ENCODE measurements at regions not wholly inside any gene's neighbourhood (a gene's known extent, or its start where the extent isn't known, plus 50 kb on each side); places are given as distances from the start of the nearest gene placed in this dataset.
"Not testable (repeated sequence)": the region's sequence is repeated elsewhere in the genome, so short reads cannot be mapped to it uniquely, and the experiment has no call there.

DNA sequence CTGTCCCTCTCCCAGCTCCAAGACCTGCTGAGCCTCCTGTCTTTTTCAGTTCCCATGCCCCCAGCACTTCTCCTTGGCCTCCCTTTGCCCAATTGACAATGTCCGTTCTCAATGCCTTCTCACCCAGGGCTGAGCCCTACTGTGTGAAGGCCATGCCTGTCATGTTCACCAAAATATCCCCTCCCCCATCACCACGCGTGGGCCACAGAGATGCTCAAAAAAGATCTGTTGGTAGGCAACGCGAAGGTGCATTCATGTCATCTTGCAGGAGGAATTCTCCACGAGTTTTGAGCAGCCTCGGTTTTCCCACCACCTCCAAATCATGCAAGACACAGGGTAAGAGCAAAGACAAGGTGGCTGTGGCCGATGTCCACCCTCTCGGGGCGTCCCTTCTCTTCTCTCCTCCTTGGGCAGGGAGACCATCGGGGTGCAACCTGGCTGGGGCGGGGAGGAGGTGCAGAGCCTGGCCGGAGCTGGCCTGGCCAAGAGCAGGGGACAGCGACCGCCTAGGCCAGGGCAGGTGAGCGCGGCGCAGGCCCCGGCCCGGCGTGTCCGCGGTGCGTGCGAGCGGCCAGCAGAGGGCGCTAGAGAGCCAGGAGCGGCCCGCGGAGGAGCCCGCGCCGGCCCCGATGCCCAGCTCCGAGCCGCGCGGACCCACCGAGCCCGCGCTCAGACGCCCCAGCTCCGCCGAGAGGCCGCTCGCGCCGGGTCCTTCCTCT is 56.3 kb upstream of the KRTAP5-11 start:
- H3K4me3 ChIP-seq (ENCODE audit: low read depth, low read length), result peak overlapping the region; percentile 27; the same call in 1 of the 2 replicates
- TF ChIP-seq, protein P1, sequence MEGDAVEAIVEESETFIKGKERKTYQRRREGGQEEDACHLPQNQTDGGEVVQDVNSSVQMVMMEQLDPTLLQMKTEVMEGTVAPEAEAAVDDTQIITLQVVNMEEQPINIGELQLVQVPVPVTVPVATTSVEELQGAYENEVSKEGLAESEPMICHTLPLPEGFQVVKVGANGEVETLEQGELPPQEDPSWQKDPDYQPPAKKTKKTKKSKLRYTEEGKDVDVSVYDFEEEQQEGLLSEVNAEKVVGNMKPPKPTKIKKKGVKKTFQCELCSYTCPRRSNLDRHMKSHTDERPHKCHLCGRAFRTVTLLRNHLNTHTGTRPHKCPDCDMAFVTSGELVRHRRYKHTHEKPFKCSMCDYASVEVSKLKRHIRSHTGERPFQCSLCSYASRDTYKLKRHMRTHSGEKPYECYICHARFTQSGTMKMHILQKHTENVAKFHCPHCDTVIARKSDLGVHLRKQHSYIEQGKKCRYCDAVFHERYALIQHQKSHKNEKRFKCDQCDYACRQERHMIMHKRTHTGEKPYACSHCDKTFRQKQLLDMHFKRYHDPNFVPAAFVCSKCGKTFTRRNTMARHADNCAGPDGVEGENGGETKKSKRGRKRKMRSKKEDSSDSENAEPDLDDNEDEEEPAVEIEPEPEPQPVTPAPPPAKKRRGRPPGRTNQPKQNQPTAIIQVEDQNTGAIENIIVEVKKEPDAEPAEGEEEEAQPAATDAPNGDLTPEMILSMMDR (IDR thresholded peaks at IDR 0.05; ENCODE audit: low read depth, low read length), result peak; percentile 53

DNA sequence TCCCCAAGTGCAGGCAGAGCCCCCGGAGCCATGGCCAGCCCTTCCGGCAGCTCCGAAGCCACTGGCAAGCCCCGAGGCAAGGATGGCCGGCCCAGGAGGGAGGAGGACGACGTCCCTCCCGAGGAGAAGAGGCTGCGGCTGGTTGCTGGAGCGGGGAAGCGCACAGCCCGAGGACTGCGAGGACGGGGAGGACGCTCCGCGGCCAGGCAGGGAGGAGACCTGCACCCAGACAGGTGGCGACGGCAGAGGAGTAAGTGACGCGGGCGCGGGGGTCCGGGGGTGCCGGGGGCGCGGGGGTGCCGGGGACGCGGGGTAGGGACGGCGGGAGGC is 56.8 kb upstream of the KRTAP5-11 start:
- peak overlapping the region; percentile 27; the same call in 1 of the 2 replicates for H3K4me3 ChIP-seq (ENCODE audit: low read depth, low read length)

DNA sequence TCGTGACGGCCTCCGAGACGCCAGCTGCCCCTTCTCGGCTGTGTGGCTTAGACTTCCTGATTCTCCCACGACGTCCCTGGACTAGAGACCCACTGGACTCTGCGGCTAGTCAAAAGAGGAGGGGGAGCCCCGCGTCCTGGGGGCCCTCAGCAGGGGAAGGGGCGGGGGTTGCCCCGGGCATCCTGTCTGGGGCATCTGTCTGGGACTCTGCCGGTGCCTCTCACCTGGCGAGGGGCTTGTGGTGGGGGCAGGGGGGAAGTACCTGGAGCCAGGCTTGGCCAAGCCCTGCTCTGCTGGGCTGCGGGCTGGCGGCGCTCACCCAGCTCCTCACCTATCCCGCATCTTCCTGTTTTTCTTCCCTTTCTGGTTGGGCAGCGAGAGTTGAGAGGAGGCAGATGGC is 57.2 kb upstream of the KRTAP5-11 start:
- H3K4me3 ChIP-seq (ENCODE audit: low read depth, low read length), result not testable (repeated sequence)

DNA sequence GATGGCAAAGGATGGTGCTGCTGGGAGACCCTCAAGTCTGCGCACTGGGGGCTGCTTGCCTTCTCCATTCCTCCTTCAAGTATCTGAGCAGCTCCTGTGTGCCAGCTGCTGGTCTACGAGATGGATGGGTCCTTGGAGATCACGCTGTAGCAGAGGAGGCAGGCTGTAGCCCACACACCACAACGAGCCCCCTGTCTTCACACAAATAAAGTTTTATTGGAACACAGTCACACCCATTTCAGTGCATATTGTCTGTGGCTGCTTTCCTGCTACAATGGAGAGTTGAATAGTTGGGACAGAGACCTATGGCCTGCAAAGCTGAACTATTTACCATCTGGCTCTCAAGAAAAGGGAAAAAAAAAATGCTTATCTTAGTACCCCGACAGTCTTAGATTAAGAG is 64.4 kb upstream of the KRTAP5-11 start:
- H3K4me3 ChIP-seq (ENCODE audit: low read depth, low read length), result not testable (repeated sequence)

DNA sequence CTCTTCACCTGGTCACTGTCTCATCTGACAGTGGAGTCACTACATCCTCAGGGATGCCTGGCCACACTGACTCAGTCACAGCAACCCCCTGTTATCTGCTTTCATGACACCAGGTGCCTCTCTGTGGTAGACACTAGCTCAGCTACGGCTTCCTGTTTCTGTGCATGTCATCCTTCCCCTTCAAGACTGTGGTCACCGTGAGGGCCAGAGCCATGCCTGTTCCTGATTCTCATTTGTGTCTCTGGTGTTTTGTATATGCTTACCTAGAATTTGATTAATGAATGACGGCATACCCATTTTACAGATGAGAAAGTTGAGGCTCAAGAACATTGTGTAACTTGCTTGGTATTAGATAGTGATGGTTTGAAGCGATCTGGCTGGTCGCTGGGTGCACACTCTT is 70.3 kb upstream of the KRTAP5-11 start:
- not testable (repeated sequence) for H3K4me3 ChIP-seq (ENCODE audit: low read depth, low read length)

DNA sequence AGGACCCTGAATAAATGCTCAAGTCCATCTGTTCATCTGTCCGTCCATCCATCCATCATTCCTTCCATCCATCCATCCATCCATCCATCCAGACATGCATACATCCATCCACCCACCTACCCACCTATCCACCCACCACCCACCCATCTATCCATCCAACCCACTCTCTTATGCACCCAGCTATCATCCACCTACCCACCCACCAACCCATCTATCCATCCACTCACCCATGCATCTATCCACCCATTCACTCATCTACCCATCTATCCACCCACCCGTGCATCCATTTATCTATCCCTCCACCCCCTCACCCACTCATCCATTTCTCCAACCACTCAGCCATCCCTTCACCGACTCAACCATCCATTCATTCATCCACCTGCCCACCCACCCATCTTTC is 71.7 kb upstream of the KRTAP5-11 start:
- not testable (repeated sequence) for H3K4me3 ChIP-seq (ENCODE audit: low read depth, low read length)

DNA sequence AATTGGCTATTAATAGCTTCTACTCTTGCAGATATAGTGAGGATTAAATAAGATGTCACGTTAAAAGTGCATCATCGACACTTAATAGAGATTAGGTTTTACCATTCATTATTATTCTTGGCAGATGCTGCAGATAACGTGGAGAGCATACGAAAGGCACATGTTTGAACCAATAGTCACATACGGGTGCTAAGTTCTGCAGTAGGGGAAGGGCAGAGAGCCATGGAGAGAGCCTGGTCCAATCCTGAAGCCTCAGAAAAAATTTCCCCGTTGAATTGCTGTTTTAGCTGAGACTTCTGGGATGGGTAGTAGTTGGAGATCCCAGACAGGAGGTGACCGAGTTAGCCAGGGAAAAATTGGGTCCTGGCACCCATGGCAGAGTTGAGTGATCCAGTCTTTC is 72.4 kb upstream of the KRTAP5-11 start:
- H3K4me3 ChIP-seq (ENCODE audit: low read depth, low read length), result not testable (repeated sequence)

DNA sequence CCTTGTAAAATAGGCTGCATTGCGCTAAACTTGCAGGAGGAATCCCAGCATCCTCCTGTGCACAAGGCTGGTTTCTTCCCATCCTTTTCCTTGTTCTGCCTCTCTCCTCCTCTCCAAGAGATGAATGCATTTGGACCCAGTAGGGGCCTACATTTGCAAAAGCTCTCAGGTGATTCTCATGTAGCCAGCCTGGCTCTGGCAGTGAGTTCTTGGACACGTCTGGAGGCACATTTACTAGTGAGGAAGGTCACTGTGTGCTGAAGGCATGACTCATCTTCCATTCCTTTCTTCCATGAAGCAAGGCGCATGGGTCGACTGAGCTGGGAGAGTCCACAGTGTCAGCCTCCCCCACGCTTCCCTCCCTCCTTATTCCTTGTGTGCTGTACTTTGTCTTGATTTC is 73.8 kb upstream of the KRTAP5-11 start:
- H3K4me3 ChIP-seq (ENCODE audit: low read depth, low read length), result not testable (repeated sequence)

DNA sequence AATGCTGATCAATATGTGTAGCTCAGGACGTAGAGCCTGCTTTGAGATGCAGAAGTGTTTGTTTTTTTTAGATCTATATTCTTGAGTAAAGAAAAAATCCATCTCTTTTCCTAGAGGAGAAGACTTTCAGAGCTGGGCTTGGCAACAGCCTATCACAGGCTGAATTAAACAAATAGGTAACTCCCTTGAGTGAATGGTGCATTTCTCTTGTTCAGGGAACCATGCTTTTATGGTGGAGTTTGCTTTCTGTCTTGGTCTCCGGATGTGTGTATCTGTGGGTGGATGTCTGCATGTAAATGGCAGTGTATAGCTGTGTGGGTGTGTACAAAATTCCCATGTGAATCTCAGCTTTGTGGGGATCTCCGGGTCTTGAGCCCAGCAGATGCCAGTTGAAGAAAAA is 82.3 kb upstream of the KRTAP5-11 start:
- not testable (repeated sequence) for H3K4me3 ChIP-seq (ENCODE audit: low read depth, low read length)

DNA sequence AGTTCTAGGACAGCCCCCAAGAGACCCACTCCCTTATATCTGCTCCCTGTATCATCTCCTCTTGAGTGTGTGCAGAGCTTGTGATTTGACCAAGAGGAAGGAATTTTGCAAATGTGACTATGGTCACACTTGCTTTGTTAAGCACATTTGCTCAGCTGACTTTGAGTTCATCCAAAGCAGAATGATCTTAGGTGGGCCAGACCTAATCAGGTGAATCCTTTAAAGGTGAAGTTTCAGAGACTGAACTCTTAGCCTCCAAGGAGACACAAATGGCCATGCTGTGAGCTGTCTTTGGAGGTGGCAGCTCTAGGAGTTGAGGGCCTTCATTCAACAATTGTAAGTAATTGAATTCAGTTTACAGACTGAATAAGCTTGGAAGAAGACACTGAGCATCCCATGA is 115.4 kb upstream of the KRTAP5-11 start:
- H3K4me3 ChIP-seq (ENCODE audit: low read depth, low read length), result not testable (repeated sequence)

DNA sequence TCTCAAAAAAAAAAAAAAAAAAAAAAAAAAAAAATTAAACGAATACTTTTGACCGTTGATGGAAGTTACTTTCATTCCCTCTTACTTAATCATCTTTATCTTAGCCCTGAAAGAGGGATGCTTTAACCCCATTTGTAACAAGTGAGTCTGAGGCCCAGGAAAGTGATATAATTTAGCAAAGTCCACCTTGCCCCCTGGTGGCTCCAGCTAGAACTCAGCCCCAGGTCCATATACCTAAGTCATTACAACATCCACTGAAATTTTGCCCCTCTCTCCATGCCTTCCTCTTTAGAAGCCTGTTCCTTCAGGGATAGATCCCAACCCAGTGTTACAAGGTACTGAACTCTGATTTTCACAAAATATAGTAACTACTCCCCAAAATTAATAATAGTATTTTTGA is 116.3 kb upstream of the KRTAP5-11 start:
- not testable (repeated sequence) for H3K4me3 ChIP-seq (ENCODE audit: low read depth, low read length)

DNA sequence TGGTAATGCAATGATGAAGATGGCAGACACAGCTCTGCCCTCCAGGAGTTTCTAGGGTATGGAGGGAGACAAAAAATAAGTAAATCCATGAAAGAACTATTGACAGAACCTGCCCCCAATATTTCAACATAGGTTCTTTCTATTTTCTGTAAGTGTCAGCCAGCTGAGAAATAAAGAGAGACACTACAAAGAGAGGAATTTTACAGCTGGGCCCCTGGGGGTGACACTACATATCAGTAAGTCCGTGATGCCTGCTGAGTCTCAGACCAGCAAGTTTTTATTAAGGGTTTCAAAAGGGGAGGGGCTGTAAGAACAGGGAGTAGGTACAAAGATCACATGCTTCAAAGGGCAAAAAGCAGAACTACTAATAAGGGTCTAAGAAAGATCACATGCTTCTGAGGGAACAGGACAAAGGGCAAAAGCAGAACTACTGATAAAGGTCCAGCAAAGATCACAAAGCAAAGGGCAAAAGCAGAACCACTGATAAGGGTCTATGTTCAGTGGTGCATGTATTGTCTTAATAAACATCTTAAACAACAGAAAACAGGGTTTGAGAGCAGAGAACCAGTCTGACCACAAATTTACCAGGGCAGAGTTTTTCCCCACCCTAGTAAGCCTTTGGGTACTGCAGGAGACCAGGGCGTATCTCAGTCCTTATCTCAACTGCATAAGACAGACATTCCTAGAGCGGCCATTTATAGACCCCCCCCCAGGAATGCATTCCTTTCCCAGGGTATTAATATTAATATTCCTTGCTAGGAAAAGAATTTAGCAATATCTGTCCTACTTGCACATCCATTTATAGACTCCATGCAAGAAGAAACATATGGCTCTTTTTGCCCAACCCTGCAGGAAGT is 119.0 kb upstream of the KRTAP5-11 start:
- not testable (repeated sequence) for H3K4me3 ChIP-seq (ENCODE audit: low read depth, low read length)

DNA sequence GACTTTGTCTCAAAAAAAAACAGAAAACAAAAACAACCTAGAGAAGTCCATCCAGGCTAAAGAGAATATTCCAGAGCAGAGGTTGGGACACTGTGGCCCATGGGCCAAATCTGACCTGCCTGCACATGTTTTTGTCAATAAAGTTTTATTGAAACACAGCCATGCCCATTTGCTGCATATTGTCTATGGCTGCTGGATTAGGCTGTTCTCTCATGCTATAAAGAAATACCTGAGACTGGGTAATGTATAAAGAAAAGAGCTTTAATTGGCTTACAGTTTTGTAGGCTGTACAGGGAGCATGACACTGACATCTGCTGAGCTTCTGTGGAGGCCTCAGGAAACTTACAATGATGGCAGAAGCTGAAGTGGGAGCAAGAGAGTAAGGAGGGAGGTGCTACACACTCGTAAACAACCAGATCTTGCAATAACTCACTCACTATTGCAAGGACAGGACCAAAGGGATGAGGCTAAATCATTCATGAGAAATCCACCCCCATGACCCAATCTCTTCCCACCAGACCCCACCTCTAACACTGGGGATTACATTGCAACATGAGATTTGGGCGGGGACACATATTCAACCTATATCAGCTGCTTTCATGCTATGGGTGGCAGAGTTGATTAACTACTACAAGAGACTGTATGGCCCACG is 122.5 kb upstream of the KRTAP5-11 start:
- H3K4me3 ChIP-seq (ENCODE audit: low read depth, low read length), result not testable (repeated sequence)

DNA sequence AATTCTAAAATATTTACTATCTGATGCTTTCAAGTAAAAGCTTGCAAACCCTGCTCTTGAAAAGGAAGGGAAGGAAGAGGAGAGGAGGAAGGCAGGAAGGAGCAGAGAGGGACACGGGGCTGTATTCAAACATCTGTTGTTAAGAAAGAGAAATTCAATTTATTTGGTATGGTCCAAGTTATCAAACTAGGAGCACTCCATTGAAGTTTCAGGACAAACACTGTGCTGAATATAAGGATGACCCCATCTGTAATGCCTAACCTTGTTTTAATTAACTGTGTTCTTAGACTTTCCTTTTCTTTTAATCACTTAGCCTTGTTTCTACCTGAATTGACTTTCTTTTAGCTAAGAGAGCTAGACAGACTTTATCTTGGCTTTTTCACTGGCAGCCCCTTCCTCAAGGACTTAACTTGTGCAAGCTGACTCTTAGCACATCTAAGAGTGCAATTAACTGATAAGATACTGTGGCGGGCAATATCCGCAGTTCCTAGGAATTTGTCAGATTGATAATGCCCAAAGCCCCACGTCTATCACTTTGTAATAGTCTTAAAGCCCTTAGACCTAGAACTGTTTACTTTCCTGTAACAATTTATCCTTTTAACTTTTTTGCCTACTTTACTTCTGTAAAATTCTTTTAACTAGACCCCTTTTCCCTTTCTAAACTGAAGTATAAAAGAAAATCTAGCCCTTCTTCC is 123.2 kb upstream of the KRTAP5-11 start:
- H3K4me3 ChIP-seq (ENCODE audit: low read depth, low read length), result not testable (repeated sequence)

DNA sequence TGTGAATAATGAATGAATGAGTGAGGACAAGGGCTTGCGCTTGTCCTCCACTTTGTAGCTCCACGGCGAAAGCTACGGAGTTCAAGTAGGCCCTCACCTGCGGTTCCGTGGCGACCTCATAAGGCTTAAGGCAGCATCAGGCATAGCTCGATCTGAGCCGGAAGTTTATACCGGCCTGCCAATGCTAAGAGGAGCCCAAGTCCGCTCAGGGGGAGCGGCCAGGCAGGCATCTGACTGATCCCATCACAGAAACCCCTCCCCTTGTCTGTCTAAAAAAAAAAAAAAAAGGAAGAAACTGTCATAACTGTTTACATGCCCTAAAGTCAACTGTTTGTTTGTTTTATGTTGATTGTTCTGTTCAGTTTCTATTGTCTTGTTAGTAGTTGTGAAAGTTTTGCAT is 124.4 kb upstream of the KRTAP5-11 start:
- not testable (repeated sequence) for H3K4me3 ChIP-seq (ENCODE audit: low read depth, low read length)

DNA sequence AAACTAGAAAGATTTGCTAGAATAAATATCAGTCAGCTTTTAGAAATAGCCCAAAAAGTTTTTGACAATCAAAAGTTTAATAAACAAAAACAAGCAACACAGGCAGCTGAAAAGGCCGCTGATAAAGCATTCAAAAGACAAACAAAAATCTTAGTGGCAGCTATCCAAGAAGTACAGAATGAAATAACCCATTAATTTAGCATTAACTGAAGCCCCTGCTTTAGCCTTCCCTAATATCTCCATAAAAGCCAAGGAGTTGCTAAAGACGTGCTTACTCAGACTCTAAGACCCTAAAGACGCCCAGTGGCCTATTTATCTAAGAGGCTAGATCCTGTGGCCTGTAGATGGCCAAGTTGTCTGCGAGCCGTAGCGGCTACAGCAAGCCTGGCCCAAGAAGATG is 123.5 kb upstream of the DEFB108B start:
- not testable (repeated sequence) for H3K4me3 ChIP-seq (ENCODE audit: low read depth, low read length)

DNA sequence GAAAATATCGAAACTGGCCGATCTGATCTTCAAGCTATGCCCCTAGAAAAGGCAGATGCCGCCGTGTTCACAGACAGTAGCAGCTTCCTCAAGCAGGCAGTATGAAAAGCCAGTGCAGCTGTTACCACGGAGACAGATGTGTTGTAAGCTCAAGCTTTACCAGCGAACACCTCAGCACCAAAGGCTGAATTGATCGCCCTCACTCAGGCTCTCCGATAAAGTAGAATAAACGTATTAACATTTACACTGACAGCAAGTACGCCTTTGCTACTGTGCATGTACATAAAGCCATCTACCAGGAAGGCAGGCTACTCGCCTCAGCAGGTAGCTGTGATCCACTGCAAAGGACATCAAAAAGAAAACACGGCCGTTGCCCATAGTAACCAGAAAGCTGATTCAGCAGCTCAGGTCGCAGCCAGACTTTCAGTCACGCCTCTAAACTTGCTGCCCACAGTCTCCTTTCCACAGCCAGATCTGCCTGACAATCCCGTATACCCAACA is 122.8 kb upstream of the DEFB108B start:
- H3K4me3 ChIP-seq (ENCODE audit: low read depth, low read length), result not testable (repeated sequence)

DNA sequence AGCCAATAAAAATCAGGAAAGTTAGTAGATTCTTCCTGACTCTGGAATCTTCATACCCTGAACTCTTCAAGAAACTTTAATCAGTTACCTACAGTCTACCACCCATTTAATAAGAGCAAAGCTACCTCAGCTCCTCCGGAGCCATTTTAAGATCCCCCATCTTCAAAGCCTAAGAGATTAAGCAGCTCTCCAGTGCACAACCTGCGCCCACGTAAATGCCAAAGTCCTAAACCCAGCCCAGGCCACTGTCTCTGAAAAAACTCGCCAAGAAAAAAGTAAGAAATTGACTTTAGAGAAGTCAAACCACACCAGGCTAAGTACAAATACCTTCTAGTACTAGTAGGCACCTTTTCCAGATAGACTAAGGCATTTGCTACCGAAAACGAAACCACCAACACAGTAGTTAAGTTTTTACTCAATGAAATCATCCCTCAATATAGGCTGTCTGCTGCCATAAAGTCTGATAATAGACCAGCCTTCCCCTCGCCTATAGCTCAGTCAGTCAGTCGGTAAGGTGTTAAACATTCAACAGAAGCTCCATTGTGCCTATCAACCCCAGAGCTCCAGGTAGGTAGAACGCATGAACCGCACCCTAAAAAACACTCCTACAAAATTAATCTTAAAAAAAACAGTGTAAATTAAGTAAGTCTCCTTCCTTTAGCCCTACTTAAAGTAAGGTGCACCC is 122.2 kb upstream of the DEFB108B start:
- H3K4me3 ChIP-seq (ENCODE audit: low read depth, low read length), result not testable (repeated sequence)

DNA sequence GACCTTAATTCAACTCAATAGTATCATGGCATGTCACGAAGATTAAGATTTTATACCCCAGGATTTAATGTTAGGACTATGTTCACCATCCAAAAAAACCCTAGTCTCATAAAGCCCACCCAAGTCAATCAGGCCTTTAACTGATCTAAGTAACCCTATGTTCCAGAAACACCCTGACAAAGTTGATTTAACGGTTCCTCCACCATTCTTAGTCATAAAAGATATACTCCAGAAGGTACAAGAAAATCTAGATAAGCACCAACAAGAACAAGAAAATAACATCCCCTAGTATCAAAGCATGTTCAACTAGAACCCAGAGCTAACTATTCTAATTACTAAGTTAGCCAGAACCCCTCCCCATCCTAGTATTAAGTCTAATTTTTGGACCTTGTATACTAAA is 120.7 kb upstream of the DEFB108B start:
- not testable (repeated sequence) for H3K4me3 ChIP-seq (ENCODE audit: low read depth, low read length)

All from WI38 (cell line).